Activated CD8-positive, alpha-beta memory T cell treated with anti-CD3 and anti-CD28 coated beads for 24 hours (primary cell): ENCODE measurements at regions not wholly inside any gene's neighbourhood (a gene's known extent, or its start where the extent isn't known, plus 50 kb on each side); places are given as distances from the start of the nearest gene placed in this dataset.
"Not testable (repeated sequence)": the region's sequence is repeated elsewhere in the genome, so short reads cannot be mapped to it uniquely, and the experiment has no call there.

Source experiments
- DNase-seq: peaks from one replicate; pipeline ENCODE4 v3.0.0-alpha.2; 2020

DNA sequence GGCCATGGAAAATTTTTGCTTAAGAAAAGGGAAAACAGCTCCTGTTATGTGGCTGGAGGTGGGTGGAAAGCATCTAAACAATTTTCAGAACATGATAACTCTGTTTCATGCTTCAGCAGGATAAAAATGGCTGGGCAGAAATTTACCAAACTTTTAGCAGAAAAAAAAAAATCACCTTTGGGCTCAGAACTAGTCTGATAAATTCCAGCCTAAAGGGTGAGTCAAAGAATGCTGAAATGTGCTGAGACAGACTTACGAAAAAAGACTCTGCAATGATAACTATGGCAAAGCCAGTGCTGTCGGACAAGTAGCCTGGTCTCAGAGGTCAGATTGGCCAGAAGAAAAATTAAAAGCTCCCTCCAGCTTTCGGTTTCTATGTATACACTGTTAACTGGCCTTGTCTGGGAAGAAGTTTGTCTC is 123.6 kb downstream of the LRATD1 start:
- DNase-seq = no peak

DNA sequence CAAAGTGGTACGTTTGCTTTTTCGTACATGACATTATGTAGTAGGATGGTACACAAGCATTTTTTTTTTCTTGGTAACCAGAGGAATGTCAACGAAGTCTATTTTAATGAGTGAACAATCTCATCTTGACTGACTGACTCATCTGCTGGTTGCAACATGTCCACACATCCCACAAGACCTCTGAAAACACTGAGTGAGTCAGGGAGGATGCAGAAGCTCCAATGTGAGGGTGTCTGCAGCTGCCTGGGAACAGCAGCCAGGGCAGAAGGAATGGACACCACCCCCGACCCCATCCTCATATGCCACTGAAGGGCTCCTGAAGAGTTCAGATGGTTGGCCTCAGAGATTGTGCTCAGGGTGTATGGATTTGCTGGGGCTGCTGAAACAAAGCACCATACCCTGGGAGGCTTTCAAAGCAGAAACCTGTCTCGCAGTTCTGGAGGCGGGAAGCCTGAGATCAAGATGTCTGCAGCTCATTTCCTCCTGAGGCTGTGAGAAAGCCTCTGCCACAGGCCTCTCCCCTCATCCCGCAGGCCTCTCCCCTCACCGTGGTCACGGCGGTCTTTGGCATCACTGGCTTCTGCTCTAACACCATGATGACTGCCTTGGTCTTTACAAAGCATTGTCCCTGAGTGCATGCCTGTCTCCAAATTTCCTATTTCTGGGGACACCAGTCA is 124.6 kb downstream of the LRATD1 start:
- no peak for DNase-seq

DNA sequence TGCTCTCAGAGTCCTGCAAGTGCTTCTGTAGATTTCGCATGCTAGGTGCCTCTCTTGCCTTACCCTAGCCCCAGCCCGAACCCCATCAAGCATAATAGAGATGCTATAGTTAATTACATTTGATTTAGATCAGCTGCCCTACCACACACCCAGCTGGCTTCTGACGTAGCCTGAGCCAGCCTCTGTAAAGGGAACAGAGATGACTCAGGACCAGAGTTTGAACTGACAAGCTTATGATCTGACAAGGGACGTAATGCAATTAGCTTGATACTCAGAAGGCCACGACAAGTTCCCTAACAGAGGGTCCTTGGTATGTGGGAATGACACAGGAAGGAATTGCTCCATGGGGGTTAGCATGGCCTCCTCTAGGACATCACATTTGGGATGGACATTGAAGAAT is 126.6 kb downstream of the LRATD1 start:
- no peak for DNase-seq

DNA sequence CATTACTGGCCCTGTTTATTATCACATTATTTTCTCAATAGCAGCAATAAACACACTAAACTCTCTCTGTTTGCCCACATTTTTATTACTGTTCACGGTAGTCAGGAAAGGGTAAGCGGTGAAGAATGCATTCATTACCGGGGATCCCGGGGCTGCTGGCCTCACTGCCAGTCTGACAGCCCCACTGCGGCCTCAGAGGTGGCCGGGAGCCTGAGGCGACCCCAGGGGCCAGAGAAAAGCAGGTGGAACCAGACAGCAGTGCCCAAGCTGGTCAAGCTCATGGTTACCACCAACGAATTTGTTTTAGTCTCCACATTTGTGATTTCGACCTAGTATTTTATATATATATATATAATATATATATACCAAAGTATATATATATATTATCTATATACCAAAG is 127.7 kb downstream of the LRATD1 start:
- no peak for DNase-seq

DNA sequence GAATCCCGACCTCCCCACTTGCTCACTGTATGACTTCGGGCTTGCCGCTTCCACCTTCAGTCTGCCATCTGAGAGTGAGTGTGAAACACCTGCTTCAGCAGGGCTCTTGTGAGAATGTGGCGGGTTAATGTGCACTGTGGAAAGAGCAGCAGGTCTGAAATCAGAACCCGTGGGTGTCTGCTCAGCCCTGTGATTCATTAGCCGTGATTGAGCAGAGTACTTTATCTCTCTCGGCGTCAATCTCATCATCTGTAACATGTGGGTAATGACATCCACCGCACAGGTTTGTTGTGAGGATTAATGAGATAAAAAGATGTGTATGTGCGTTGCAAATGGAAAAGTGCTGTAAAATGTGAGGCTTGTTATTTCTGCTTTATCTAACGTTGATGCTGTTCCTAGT is 128.6 kb downstream of the LRATD1 start:
- DNase-seq = no peak

DNA sequence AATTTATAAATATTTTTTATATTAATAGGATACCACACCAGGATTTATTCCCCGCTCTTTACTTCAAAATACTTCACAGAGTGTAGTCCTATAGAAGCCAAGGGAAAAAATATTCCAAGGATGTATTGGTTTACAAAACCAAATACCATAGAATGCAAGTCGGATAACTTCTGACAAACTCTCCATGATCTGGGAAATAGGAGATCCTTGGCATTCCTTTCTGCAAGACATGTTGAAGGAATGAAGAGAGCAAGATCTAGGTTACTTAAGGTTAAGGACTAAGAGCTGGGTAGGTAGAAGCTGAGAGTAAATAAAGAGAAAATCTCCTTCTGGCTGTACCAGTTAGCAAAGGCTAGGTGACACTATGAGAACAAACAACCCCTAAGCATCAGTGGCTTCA is 141.2 kb downstream of the LRATD1 start:
- DNase-seq = no peak

DNA sequence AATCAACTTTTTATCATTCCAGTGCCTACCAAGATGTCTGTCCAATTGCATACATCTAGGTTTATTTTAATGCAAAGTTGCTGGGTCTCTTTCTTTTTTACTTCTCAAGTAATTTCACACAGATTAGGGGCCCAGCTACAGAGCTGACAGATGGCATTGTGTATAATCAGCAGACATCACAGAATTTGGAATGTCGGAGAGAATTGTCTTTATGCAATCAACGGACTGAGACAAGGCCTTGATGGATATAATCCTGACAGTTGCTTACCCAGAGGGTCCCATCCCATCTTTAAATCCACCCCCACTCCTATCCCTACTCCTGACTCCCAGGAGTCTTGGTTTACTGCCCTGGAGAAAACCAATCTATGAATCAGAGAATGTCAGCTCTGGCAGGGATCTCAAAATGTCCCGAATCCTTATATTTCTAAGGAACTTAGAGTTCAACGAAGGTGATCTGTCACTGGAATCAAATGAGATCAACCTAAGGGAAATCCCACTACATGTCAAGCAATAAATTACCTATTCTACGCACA is 142.0 kb downstream of the LRATD1 start:
- DNase-seq = no peak

DNA sequence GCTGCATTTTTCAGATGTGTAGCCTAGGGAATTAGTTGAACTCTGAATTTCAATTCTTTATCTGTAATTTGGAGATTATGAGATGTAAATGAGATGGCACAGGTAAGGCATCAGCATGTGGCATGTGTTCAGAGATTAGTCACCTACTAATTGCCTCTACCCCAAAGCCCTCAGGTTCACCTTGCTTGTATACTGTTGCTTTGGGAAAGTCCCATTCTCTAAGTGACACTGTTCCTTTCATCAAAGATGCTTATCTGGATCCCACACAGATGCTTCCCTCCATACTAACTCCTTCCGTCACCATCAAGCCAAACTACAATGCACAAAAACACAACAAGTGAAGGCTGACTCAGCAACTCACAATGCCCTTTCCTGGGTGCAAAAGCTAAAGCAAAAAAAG is 143.7 kb downstream of the LRATD1 start:
- DNase-seq = no peak

DNA sequence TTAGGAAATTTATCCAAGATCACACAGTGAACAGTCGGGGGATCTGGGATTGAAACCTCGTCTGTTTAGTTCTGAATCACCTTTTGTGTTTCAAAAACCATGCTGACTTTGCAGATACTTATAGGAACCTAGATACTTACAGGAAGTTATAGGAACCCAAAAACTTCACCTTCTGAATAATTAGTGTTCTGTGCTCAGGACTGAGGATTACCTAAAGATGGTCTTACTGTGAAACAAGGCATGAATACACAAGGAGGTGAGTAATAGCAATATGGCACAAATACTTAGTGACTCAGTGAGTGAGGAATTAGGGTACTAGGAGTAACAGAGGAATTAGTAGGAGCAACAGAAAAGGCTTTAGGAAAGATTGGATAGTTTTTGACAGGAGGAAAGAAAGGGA is 145.5 kb downstream of the LRATD1 start:
- DNase-seq = no peak

DNA sequence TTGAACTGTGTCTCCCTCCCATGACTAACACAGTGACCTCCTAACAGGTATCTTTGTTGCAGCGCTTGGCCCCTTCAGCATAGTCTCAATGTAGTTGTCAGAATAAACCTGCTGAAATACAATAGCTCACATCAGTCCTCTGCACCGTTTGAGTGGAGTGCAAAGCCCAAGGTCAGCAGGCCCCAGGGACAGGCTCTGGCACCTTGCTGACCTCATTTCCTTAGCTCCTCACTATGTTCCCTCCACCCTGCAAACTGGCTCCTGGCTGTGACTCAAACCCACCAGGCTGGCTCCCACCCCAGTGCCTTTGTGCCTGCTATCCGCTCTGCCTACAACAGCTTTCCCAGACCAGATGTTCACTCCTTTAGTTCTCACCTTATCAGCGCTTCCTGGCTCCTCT is 146.7 kb downstream of the LRATD1 start:
- no peak for DNase-seq

DNA sequence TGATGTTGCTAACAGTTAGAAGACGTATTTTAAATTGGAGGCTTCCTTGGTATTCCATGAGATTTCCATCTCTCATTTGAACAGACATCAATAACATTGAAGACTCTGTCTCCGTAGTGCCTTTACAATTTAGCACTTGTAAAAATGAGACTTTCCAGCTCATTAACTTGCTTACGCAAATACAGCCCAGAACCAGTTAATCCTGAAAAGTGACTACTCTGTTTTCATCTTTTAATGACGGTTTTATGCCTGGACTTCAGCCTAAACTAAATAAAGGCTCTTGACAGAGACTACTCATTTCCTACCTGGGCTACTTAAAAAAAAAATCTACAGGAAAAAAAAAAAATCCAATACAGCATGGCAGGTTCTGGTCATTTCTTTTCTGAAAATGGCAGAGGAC is 148.6 kb downstream of the LRATD1 start:
- no peak for DNase-seq

DNA sequence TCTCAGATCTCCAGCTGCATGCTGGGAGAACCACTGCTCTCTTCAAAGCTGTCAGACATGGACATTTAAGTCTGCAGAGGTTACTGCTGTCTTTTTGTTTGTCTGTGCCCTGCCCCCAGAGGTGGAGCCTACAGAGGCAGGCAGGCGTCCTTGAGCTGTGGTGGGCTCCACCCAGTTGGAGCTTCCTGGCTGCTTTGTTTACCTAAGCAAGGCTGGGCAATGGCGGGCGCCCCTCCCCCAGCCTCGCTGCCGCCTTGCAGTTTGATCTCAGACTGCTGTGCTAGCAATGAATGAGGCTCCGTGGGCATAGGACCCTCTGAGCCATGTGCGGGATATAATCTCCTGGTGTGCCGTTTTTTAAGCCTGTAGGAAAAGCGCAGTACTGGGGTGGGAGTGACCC is 156.3 kb downstream of the LRATD1 start:
- not testable (repeated sequence) for DNase-seq

DNA sequence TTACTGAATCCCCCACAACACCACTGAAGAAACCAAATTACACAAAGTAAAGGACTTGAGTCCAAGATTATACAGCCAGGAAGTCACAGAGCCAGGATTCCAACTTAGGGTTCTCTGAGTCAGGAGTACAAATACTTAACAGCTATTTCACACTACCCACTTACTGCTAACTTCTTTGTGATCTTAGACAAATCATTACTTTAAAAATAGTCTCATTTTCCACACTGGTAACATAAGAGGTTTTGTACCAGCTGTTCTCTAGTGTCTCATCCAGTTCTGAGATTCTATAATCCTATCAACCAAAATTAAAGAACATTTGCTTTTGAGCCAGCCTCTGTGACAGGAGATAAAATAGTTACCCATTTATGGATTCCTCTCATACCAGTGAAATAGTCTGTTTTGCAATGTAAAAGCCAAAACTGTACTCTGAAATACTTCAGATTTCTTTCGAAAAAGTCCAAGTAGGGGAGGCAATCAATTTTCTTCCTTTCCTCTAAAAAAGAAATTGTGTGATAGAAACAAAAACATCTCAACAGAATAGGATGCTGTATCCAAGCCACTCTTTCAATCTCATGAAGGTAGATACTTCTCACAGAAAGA is 157.6 kb downstream of the LRATD1 start:
- DNase-seq = no peak

DNA sequence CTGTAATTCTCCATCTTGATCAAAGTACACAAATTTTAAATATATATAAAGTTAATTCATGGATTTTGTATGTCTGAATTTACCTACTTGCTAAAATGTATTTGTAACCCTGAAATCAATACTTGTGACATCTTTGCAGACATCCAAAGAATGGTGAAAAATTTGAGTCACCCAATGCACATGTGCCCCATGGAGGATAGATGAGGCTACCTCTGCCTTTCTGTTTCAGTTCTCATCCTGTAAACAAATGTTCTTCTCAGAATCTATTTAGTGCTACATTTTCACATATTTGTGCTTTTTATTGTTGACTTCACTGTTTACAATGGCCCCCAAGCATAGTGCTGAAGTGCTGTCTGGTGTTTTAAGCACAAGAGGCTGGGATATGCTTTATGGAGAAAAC is 171.5 kb downstream of the LRATD1 start:
- no peak for DNase-seq

DNA sequence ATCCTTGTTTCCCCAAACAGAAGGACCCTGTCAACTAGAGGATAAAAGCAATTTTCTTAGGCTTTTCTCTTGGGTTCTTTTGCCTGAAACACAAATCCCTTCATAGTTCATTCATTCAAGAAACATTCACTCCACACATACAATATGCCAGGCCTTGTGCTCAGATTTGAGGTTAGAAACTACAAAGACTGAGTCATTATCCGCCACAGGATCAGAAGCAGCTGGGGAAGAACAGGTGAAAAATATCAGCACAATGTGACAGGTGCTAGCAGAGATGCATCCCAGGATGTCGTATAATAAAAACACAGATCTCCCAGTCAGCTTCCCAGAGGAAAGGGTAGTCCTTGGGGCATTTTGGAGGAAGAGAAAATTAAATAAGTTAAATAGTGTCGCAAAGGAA is 172.4 kb downstream of the LRATD1 start:
- DNase-seq = no peak

DNA sequence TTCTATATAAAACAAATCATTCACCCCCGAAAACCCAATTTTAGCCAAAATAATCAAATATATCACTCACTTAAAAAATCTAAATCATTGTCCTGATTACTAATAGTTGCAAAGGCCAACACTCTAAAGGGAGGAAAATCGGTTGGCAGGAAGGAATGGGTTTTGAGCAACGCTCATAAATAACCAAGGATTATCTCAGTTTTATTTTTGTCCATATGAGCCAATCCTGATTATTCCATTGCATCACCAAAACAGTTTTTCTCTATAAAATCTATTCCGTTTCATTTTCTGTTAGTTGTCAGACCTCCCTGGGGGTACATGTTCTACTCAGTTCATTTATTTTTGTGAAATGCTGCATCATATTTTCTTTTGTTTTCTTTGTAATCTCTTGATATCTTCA is 174.1 kb downstream of the LRATD1 start:
- DNase-seq = no peak

DNA sequence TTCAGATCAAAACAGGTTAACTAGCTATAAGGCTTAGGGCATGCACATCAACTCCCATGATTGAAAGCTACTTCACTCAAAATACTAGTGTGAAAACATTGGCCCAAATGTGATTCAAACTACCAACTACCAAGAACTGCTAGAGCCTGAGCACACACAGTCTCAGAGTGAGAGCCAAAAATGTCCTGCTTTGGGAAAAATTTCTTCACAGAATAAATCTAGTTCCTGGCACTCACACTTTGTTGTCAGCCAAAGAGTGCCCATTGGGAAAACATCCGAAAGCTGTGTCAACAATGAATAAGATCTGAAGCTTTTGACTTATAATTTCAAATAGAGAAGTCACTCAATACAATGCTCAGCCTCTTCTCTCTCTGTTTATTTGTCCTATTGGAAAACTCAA is 182.7 kb downstream of the LRATD1 start:
- DNase-seq = no peak

DNA sequence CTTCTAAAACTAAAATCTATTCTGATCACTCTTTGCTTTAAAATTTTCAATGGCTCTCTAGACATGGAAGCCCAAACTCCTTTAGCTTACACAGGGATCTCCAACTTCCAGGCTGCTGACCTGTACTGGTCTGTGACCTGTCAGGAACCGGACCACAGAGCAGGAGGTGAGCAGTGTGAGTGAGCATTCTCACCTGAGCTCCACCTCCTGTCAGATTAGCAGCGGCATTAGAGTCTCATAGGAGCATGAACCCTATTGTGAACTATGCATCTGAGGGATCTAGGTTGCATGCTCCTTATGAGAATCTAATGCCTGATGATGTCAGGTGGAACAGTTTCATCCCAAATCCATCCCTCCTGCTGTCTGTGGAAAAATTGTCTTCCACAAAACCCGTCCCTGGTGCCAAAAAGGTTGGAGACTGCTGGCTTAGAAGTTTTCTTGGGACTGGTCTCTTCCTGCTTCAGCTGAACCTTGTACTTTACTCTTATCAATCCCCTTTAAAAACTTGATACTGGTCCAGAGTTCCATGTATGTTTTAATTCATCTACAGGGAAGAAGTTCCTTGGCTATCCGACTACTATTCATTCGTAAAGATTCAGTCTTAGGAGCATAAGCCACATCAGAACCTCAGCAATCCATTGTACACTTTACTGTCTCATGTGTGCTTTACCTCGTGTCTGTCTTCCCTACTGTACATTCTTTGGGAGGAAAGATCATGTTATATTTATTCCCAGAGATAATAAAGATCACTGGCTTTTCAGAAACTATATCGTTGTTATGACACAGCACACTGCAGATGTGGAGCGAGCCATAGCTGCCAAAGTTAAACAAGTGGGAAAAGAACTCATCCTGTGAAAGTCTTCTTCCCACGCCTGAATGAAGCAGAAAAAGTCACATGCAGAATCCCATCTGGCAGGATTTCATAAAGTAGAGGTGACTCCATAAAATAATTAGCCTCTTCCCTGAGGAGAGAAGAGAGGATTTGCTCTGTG is 183.8 kb downstream of the LRATD1 start:
- no peak for DNase-seq

DNA sequence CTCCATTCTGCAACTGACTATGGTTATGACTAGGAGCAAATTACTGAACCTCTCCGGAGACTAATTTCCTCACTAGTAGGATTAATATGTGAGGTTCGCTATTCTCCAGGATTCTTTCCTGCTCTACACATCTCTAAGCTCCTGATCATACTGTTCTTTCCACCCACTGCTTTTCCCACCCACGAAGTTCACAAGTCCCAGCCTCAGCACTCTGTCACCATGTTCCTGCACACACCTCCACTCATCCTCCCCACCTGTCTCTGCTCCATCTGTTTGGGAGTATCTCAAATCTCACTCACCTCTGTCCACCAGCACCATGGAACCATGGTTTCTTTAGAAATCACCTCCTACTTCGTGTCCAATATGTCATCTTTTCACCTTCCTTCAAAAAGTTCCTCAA is 185.3 kb downstream of the LRATD1 start:
- DNase-seq = no peak

DNA sequence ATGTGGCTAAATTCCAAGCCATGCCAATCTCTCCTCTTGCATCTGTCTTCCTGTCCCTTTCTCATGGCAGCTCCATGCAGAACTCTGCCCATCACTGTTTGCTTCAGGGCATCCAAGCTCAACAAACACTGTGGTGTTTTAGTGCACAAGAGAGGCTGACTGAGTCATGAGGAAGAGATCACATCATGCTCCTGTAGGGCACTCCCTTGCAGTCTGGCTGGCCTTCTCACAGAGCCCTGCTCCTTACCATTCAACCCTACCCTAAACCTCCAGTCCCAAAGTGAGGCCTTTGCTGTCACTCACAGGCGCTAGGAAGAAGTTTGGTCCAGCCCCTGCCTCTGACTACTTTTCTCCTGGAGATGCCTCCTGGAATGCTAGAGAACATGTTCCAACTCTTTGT is 194.0 kb downstream of the LRATD1 start:
- DNase-seq = no peak

DNA sequence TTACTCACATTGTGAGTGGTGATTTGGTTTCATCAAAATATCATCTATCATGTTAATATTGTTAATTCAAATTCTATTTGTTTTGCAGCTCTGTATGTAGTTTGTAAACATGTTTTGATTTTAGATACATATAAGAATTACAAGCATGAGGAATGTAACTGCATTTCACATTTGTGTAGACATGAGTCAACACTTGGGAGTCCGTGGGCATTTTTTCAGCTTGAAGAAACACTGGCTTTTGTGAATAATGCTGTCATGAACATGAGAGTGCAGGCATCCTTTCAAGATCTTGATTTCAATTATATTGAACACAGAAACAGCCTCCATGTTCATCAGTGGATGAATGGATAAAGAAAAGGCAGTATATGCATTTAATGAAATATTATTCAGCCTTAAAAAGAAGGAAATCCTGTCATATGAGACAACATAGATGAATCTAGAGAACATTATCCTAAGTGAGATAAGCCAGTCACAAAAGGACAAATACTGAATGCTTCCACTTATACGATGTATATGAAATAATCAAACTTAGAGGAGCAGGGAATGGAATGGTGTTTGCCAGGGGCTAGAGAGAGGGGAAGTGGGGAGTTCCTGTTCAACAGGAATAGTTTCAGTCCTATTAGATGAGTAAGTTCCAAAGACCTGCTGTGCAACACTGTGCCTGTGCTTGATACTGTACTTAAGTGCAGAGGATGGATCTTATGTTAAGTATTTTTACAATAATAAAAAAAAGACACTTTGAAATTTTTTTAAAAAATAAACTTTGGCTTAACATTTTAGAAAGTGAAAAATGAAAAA is 194.9 kb downstream of the LRATD1 start:
- no peak for DNase-seq

DNA sequence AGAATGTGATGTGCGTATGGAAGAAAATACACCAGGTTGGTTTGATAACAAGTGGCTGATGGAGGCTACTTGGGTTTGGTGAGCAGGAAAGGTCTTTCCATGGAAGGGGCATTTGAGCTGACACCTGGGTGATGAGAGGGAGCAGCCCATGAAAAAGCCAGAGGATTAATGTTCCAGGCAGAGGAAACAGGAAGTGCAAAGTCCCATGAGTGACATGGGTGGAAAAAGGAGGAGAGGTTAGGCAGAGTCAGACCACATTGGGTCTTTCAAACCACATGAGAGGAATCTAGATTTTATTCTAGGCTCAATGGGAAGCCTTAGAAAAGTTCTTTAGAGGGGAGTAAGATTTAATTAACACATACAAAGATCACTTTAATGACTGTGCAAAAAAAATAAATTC is 195.7 kb downstream of the LRATD1 start:
- no peak for DNase-seq

DNA sequence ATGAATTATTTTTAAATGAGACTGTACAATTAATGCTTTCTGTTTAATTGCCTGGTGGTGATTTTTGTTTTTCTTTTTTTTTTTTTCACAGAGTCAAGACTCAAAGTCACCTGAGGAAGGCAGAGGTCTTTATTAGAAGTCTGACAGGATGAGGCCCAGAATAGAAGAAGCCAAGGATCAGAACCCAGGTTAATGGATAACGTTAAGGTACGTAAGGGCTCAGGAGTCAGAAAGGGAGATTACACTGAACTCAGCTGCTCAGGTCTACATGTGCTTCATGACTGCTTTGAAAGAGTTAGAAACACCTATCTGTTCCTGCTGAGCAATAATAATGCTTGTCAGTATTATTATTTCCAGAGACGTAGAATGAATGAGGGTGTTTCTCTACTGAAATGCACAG is 196.5 kb downstream of the LRATD1 start:
- DNase-seq = no peak
